Lower leg skin (tissue), 4 donors: ENCODE measurements at regions not wholly inside any gene's neighbourhood (a gene's known extent, or its start where the extent isn't known, plus 50 kb on each side); places are given as distances from the start of the nearest gene placed in this dataset.
A peak's percentile ranks its signal among the peaks of the same experiment; 100 is the strongest.

Experiments
- DNase-seq, 2 donors: peaks; one replicate each; pipeline ENCODE4 v3.0.0-alpha.2; 2019; ENCODE audit warnings: low spot score in 2 of 2
- H3K4me3 ChIP-seq: fragments of 200-600 bp; sonication (generic); 2 replicates; pipeline ENCODE4 v1.5.1; 2017; ENCODE audit warnings: mild to moderate bottlenecking, low read depth; ENCODE audit not compliant: poor library complexity, severe bottlenecking
- CTCF ChIP-seq, 3 donors: fragments of 450-650 bp; IDR thresholded peaks; one replicate each; pipeline ENCODE4 v1.5.1; 2016; ENCODE audit warnings: antibody characterized with exemption in 3 of 3, mild to moderate bottlenecking in 3 of 3, moderate library complexity in 2 of 3
- POLR2A ChIP-seq, 2 donors: fragments of 450-650 bp; IDR thresholded peaks; one replicate each; pipeline ENCODE4 v1.6.1; 2016 to 2017; ENCODE audit warnings: antibody characterized with exemption in 2 of 2, mild to moderate bottlenecking in 1 of 2, moderate library complexity in 1 of 2
- WGBS, 2 donors: methylation state at CpG; one replicate each; pipeline ENCODE4 v1.1.5; 2018; 5-methylcytosine and 5-hydroxymethylcytosine counted together
- intact Hi-C: fragments of 100-400 bp; cut with DNase I; formaldehyde crosslinking; loops from one replicate; pipeline ENCODE4 v1.15.0; 2023; ENCODE audit warnings: low total_unique reads

- TF ChIP-seq POLR2A (IDR thresholded peaks at IDR 0.05), result no peak
- TF ChIP-seq CTCF (IDR thresholded peaks at IDR 0.05), result no peak
- H3K4me3 ChIP-seq, result no peak overlapping the region
- intact Hi-C loops, result no loop called here
- DNase-seq, result no peak
- WGBS, 2 donors, result 43 to 55% methylated on average over 6 of the region's 6 CpGs
Observed at GRCh38 chr1:201736707-201737320, 92.1 kb upstream of the IPO9 start.

- intact Hi-C loops, result no loop called here
- WGBS, 2 donors, result 35 to 42% methylated on average over 5 of the region's 5 CpGs
- DNase-seq, result no peak
- TF ChIP-seq POLR2A (IDR thresholded peaks at IDR 0.05) (no peak), CTCF (IDR thresholded peaks at IDR 0.05) (no peak)
- H3K4me3 ChIP-seq, result no peak overlapping the region
Observed at GRCh38 chr1:201737352-201738060, 91.5 kb upstream of the IPO9 start.

- DNase-seq, result no peak
- H3K4me3 ChIP-seq, result peak overlapping the region; percentile 67
- TF ChIP-seq POLR2A (IDR thresholded peaks at IDR 0.05) (no peak), CTCF (IDR thresholded peaks at IDR 0.05) (no peak)
- intact Hi-C loops, result no loop called here
- 40 to 42% methylated on average over 12 of the region's 12 CpGs for WGBS, 2 donors
Observed at GRCh38 chr1:201739080-201739479, 89.9 kb upstream of the IPO9 start.

GRCh38 chr1:201739492-201740085 is 89.4 kb upstream of the IPO9 start:
- TF ChIP-seq CTCF (IDR thresholded peaks at IDR 0.05) (no peak), POLR2A (IDR thresholded peaks at IDR 0.05) (no peak)
- H3K4me3 ChIP-seq, result peak overlapping the region; percentile 67
- intact Hi-C loops, result no loop called here
- peak in 1 of 2 donors; percentile 94 for DNase-seq
- 21 to 25% methylated on average over 30 to 37 of the region's 38 CpGs for WGBS, 2 donors

- WGBS, 2 donors, result 12 to 16% methylated on average over 24 to 28 of the region's 29 CpGs
- peak overlapping the region; percentile 67 for H3K4me3 ChIP-seq
- TF ChIP-seq POLR2A (IDR thresholded peaks at IDR 0.05) (no peak), CTCF (IDR thresholded peaks at IDR 0.05) (no peak)
- no peak for DNase-seq
- intact Hi-C loops, result no loop called here
Observed at GRCh38 chr1:201740086-201740541, 88.8 kb upstream of the IPO9 start.
